Neural cell (in vitro differentiated cells): ENCODE measurements at regions not wholly inside any gene's neighbourhood (a gene's known extent, or its start where the extent isn't known, plus 50 kb on each side); places are given as distances from the start of the nearest gene placed in this dataset.

Experiments
- H2AFZ ChIP-seq: fragments of 200-600, 300-800 bp; sonication (generic), shearing (Covaris generic); 2 replicates; pipeline ENCODE4 v1.6.0; 2014; ENCODE audit warnings: low read depth, mild to moderate bottlenecking, antibody characterized with exemption, low read length, moderate library complexity
- H3F3A ChIP-seq: fragments of 200-600 bp; shearing (Covaris generic); 2 replicates; pipeline ENCODE4 v1.6.1; 2016; ENCODE audit warnings: mild to moderate bottlenecking, moderate library complexity, mixed read lengths, antibody characterized with exemption, low read length; ENCODE audit not compliant: insufficient read depth, poor library complexity, severe bottlenecking
- H3K27ac ChIP-seq: fragments of 200-600, 300-800 bp; sonication (generic), shearing (Covaris generic); 2 replicates; pipeline ENCODE4 v1.5.1; 2014; ENCODE audit warnings: mild to moderate bottlenecking, low read length, moderate library complexity
- H3K27me3 ChIP-seq: fragments of 300-800, 200-600 bp; sonication (generic), shearing (Covaris generic); 2 replicates; pipeline ENCODE4 v1.6.0; 2014; ENCODE audit warnings: mild to moderate bottlenecking, low read depth, low read length, moderate library complexity; ENCODE audit not compliant: insufficient read depth
- H3K36me3 ChIP-seq: fragments of 300-800, 200-600 bp; sonication (generic), shearing (Covaris generic); 2 replicates; pipeline ENCODE4 v1.5.1; 2014; ENCODE audit warnings: mild to moderate bottlenecking, antibody characterized with exemption, low read length, moderate library complexity; ENCODE audit not compliant: insufficient read depth
- H3K4me2 ChIP-seq: fragments of 300-800, 200-600 bp; sonication (generic), shearing (Covaris generic); 2 replicates; pipeline ENCODE4 v1.6.0; 2014; ENCODE audit warnings: mild to moderate bottlenecking, low read length
- H3K4me3 ChIP-seq: fragments of 300-800, 200-600 bp; sonication (generic), shearing (Covaris generic); 2 replicates; pipeline ENCODE4 v1.5.1; 2014; ENCODE audit warnings: mild to moderate bottlenecking, low read length, moderate library complexity
- H3K79me2 ChIP-seq: fragments of 200-600 bp; shearing (Covaris generic); replicated peaks from 2 replicates; pipeline ENCODE4 v1.6.0; 2014; ENCODE audit warnings: mild to moderate bottlenecking, low read length, moderate library complexity; ENCODE audit not compliant: insufficient read depth
- H3K9ac ChIP-seq: fragments of 300-800, 200-600 bp; sonication (generic), shearing (Covaris generic); 2 replicates; pipeline ENCODE4 v1.6.1; 2016; ENCODE audit warnings: mild to moderate bottlenecking, low read length, mixed read lengths
- H3K9me2 ChIP-seq: fragments of 200-600 bp; shearing (Covaris generic); 2 replicates; pipeline ENCODE4 v1.6.1; 2016; ENCODE audit warnings: mild to moderate bottlenecking, low read length, mixed read lengths; ENCODE audit not compliant: insufficient read depth
- H3K9me3 ChIP-seq: fragments of 200-600, 300-800 bp; sonication (generic), shearing (Covaris generic); 2 replicates; pipeline ENCODE4 v1.6.1; 2016; ENCODE audit warnings: mild to moderate bottlenecking, mixed run types, low read length, moderate library complexity, mixed read lengths
- H4K20me1 ChIP-seq: fragments of 200-600 bp; shearing (Covaris generic); 2 replicates; pipeline ENCODE4 v1.6.1; 2016; ENCODE audit warnings: mild to moderate bottlenecking, mixed run types; ENCODE audit not compliant: insufficient read depth
- CTCF ChIP-seq: fragments of 450-650 bp; IDR thresholded peaks from 2 replicates; pipeline ENCODE4 v1.5.1; 2014; ENCODE audit warnings: antibody characterized with exemption, mild to moderate bottlenecking, moderate library complexity; ENCODE audit not compliant: poor library complexity, severe bottlenecking
- EP300 ChIP-seq: fragments of 450-650 bp; conservative IDR thresholded peaks from 2 replicates; pipeline ENCODE4 v1.6.1; 2014; ENCODE audit warnings: antibody characterized with exemption, mild to moderate bottlenecking, moderate library complexity; ENCODE audit not compliant: poor library complexity, severe bottlenecking
- EZH2 ChIP-seq: fragments of 200-600, 300-800 bp; shearing (Covaris generic), sonication (generic); IDR thresholded peaks from 2 replicates; pipeline ENCODE4 v1.6.1; 2014; ENCODE audit warnings: antibody characterized with exemption, low read length, borderline replicate concordance, mild to moderate bottlenecking; ENCODE audit not compliant: insufficient read depth, poor library complexity, severe bottlenecking
- MXI1 ChIP-seq: fragments of 450-650 bp; conservative IDR thresholded peaks from 2 replicates; pipeline ENCODE4 v1.6.1; 2014; ENCODE audit warnings: antibody characterized with exemption, mild to moderate bottlenecking; ENCODE audit not compliant: poor library complexity, severe bottlenecking
- POLR2AphosphoS5 ChIP-seq: IDR thresholded peaks from 2 replicates; pipeline ENCODE4 v1.6.1; 2012
- RAD21 ChIP-seq: fragments of 450-650 bp; conservative IDR thresholded peaks from 2 replicates; pipeline ENCODE4 v1.6.1; 2014; ENCODE audit warnings: antibody characterized with exemption, mild to moderate bottlenecking, moderate library complexity
- REST ChIP-seq: IDR thresholded peaks from 2 replicates; pipeline ENCODE4 v1.6.1; 2012; ENCODE audit warnings: borderline replicate concordance
- SMC3 ChIP-seq: fragments of 450-650 bp; conservative IDR thresholded peaks from 2 replicates; pipeline ENCODE4 v1.6.1; 2014; ENCODE audit warnings: antibody characterized with exemption, mild to moderate bottlenecking, moderate library complexity; ENCODE audit not compliant: poor library complexity
- TAF1 ChIP-seq: IDR thresholded peaks from 2 replicates; pipeline ENCODE4 v1.6.1; 2012; ENCODE audit warnings: low read depth

- H3K27me3 ChIP-seq = no peaks in the 10 kb centered on the region
- no peak overlapping the region for H3K27ac ChIP-seq
- H3K36me3 ChIP-seq = no peaks in the 10 kb centered on the region
- no peaks in the 10 kb centered on the region for H3K79me2 ChIP-seq
- H3K4me3 ChIP-seq = no peak overlapping the region
- H3K4me2 ChIP-seq = no peak overlapping the region
- H3K9me2 ChIP-seq = no peaks in the 10 kb centered on the region
- no peaks in the 10 kb centered on the region for H3K9me3 ChIP-seq
- TF ChIP-seq SMC3 (no peak), EZH2 (no peak), REST (no peak), EP300 (no peak), POLR2AphosphoS5 (no peak), RAD21 (no peak), TAF1 (no peak), CTCF (no peak), MXI1 (no peak)
- H3F3A ChIP-seq = no peaks in the 10 kb centered on the region
- H3K9ac ChIP-seq = no peak overlapping the region
- H2AFZ ChIP-seq = no peak overlapping the region
- H4K20me1 ChIP-seq = no peaks in the 10 kb centered on the region
These were observed 161.5 kb upstream of the C1orf174 start for GRCh38 chr1:4061521-4062031.

GRCh38 chr1:4062041-4062440, 162.0 kb upstream of the C1orf174 start:
- Histone ChIP-seq H3K4me3 (no peak overlapping the region), H3K9me3 (no peaks in the 10 kb centered on the region), H3K79me2 (no peaks in the 10 kb centered on the region), H3K9ac (no peak overlapping the region), H3K27me3 (no peaks in the 10 kb centered on the region), H3K4me2 (no peak overlapping the region), H2AFZ (no peak overlapping the region), H3F3A (no peaks in the 10 kb centered on the region), H3K9me2 (no peaks in the 10 kb centered on the region), H4K20me1 (no peaks in the 10 kb centered on the region), H3K36me3 (no peaks in the 10 kb centered on the region), H3K27ac (no peak overlapping the region)
- TF ChIP-seq EP300 (no peak), EZH2 (no peak), TAF1 (no peak), MXI1 (no peak), REST (no peak), RAD21 (no peak), POLR2AphosphoS5 (no peak), SMC3 (no peak), CTCF (no peak)
